A673 (cell line): ENCODE measurements at regions not wholly inside any gene's neighbourhood (a gene's known extent, or its start where the extent isn't known, plus 50 kb on each side); places are given as distances from the start of the nearest gene placed in this dataset.

ENCODE experiments used
- CTCF ChIP-seq: fragments of 300-800, 200-600 bp; sonication (generic); conservative IDR thresholded peaks from 2 replicates; pipeline ENCODE4 v1.5.1; 2017; ENCODE audit warnings: low read depth, mild to moderate bottlenecking, antibody characterized with exemption, low read length, moderate library complexity, mixed read lengths
- EZH2 ChIP-seq: fragments of 200-600 bp; sonication (generic); IDR thresholded peaks from 2 replicates; pipeline ENCODE4 v1.6.1; 2017; ENCODE audit warnings: borderline replicate concordance, low read depth, mild to moderate bottlenecking, mixed read lengths, antibody characterized with exemption, low read length; ENCODE audit not compliant: poor library complexity, severe bottlenecking

- TF ChIP-seq EZH2 (no peak), CTCF (no peak)
Measured at GRCh38 chr5:121681229-121681855, 170.3 kb upstream of the FTMT start.
